Adrenal gland (tissue), 9 donors: ENCODE measurements at regions not wholly inside any gene's neighbourhood (a gene's known extent, or its start where the extent isn't known, plus 50 kb on each side); places are given as distances from the start of the nearest gene placed in this dataset.

Source experiments
- DNase-seq, 7 donors: peaks; one replicate each; pipeline ENCODE4 v3.0.0-alpha.2; 2019 to 2020
- H3K27ac ChIP-seq, 5 donors: fragments of 200-600 bp; sonication (generic) in 4 of 5; 1 replicate in 3 of 5; 2 replicates in 2 of 5; pipeline versions ENCODE4 v1.5.1 to v1.8.0; 2016 to 2020; ENCODE audit warnings: mild to moderate bottlenecking in 1 of 5
- H3K27me3 ChIP-seq: fragments of 200-600 bp; 2 replicates; pipeline ENCODE4 v1.8.0; 2021
- H3K36me3 ChIP-seq, 2 donors: fragments of 200-600 bp; replicated peaks in 1 of 2; 1 replicate in 1 of 2; 2 replicates in 1 of 2; pipeline versions ENCODE4 v1.5.1 to v1.8.0; 2018 to 2022
- H3K4me1 ChIP-seq, 2 donors: fragments of 200-600 bp; replicated peaks in 1 of 2; 1 replicate in 1 of 2; 2 replicates in 1 of 2; pipeline versions ENCODE4 v1.5.1 to v1.8.0; 2018 to 2021
- H3K4me3 ChIP-seq, 4 donors: fragments of 200-600 bp; sonication (generic) in 3 of 4; one replicate each; pipeline ENCODE4 v1.5.1; 2016 to 2018
- H3K9me3 ChIP-seq, 3 donors: fragments of 200-600 bp; sonication (generic) in 1 of 3; replicated peaks in 1 of 3; 1 replicate in 2 of 3; 2 replicates in 1 of 3; pipeline versions ENCODE4 v1.5.1 to v1.8.0; 2016 to 2021
- CTCF ChIP-seq, 6 experiments: fragments of 450-650 bp in 4 of 6; fragments of 200-600 bp in 2 of 6; sonication (generic) in 1 of 6; IDR thresholded peaks; 1 replicate in 5 of 6; 2 replicates in 1 of 6; pipeline versions ENCODE4 v1.5.1 to v1.8.0; 2016 to 2021; ENCODE audit warnings: antibody characterized with exemption in 6 of 6, mild to moderate bottlenecking in 2 of 6, moderate library complexity in 1 of 6
- POLR2A ChIP-seq, 2 donors: fragments of 450-650 bp; IDR thresholded peaks; one replicate each; pipeline ENCODE4 v1.6.1; 2017; ENCODE audit warnings: antibody characterized with exemption in 2 of 2, mild to moderate bottlenecking in 2 of 2, moderate library complexity in 1 of 2
- WGBS, 4 donors: extraction: QIAGEN DNeasy Blood & Tissue Kit in 2 of 4; methylation state at CpG; one replicate each; pipeline versions ENCODE4 v1.1.5 to v1.1.7; 2013 to 2017; 5-methylcytosine and 5-hydroxymethylcytosine counted together
- intact Hi-C, 2 donors: fragments of 100-400 bp; cut with DNase I; formaldehyde crosslinking; loops; one replicate each; pipeline versions ENCODE4 v1.14.1 to v1.15.0; 2022 to 2023
- donor health status: healthy with polysubstance abuse.
- donor health status: Bipolar disorder and iron deficiency.
- donor health status: DM: yes; HTN: yes; CAD: no.
- donor health status: DM: no; HTN: no; CAD: no.
- donor health status: DM: no; HTN: no; CAD: no.

GRCh38 chr18:1011349-1011748 lies 106.7 kb downstream of the ADCYAP1 start:
- Histone ChIP-seq H3K9me3 (no peaks in the 10 kb centered on the region), H3K4me1 (no peaks in the 10 kb centered on the region), H3K27ac (no peak overlapping the region), H3K4me3 (no peak overlapping the region), H3K36me3 (no peaks in the 10 kb centered on the region), H3K27me3 (no peaks in the 10 kb centered on the region)
- no peak for DNase-seq
- TF ChIP-seq CTCF (IDR thresholded peaks at IDR 0.05): no peak
- TF ChIP-seq POLR2A (IDR thresholded peaks at IDR 0.05): no peak
- WGBS, 4 donors: 78 to 87% (median 81%) methylated on average over 3 of the region's 3 CpGs
- intact Hi-C loops: no loop called here

- Histone ChIP-seq H3K27ac (no peak overlapping the region), H3K27me3 (no peaks in the 10 kb centered on the region), H3K4me1 (no peaks in the 10 kb centered on the region), H3K36me3 (no peaks in the 10 kb centered on the region), H3K9me3 (no peaks in the 10 kb centered on the region), H3K4me3 (no peak overlapping the region)
- TF ChIP-seq CTCF (IDR thresholded peaks at IDR 0.05) (no peak), POLR2A (IDR thresholded peaks at IDR 0.05) (no peak)
- 52 to 79% (median 63%) methylated on average over 1 of the region's 1 CpG for WGBS, 4 donors
- intact Hi-C loops: no loop called here
- DNase-seq: no peak
Observed at GRCh38 chr18:1012775-1013174, 108.1 kb downstream of the ADCYAP1 start.

DNA sequence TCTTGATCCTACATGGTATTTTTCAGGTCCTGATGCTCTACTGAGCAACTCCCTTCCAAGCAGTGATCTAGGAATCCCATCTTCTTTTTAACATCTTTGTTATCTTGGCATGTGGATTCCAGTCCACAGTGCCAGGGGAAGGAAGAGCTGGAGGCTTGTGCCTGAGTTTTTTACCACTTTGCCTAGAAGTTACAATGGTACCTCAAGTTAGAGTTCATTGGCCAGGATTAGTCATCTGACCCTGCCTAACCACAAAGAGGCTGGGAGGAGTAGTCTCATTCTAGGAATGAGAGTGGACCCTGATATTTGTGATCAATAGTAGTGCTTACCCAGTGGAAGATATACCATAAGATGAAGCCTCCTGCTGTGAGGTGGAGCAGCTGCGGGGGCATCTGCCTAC lies 109.3 kb downstream of the ADCYAP1 start:
- no peak for TF ChIP-seq CTCF (IDR thresholded peaks at IDR 0.05)
- no peak for TF ChIP-seq POLR2A (IDR thresholded peaks at IDR 0.05)
- Histone ChIP-seq H3K27me3 (no peaks in the 10 kb centered on the region), H3K9me3 (no peaks in the 10 kb centered on the region), H3K36me3 (no peaks in the 10 kb centered on the region), H3K4me3 (no peak overlapping the region), H3K4me1 (no peaks in the 10 kb centered on the region), H3K27ac (no peak overlapping the region)
- 63 to 92% (median 68%) methylated on average over 1 of the region's 1 CpG for WGBS, 4 donors
- DNase-seq: no peak
- intact Hi-C loops: no loop called here

GRCh38 chr18:1014509-1014908 lies 109.8 kb downstream of the ADCYAP1 start:
- intact Hi-C loops: no loop called here
- Histone ChIP-seq H3K27me3 (no peaks in the 10 kb centered on the region), H3K36me3 (no peaks in the 10 kb centered on the region), H3K27ac (no peak overlapping the region), H3K4me1 (no peaks in the 10 kb centered on the region), H3K9me3 (no peaks in the 10 kb centered on the region), H3K4me3 (no peak overlapping the region)
- WGBS, 4 donors: 10 to 26% (median 21%) methylated on average over 4 to 6 of the region's 6 CpGs
- TF ChIP-seq POLR2A (IDR thresholded peaks at IDR 0.05) (no peak), CTCF (IDR thresholded peaks at IDR 0.05) (no peak)
- DNase-seq: no peak
